Kasumi-1 (cell line): ENCODE measurements at regions not wholly inside any gene's neighbourhood (a gene's known extent, or its start where the extent isn't known, plus 50 kb on each side); places are given as distances from the start of the nearest gene placed in this dataset.

Source experiments
- DNase-seq, 2 experiments: peaks; one replicate each; lab custom pipeline; 2025; lab: John Stamatoyannopoulos, UW

DNA sequence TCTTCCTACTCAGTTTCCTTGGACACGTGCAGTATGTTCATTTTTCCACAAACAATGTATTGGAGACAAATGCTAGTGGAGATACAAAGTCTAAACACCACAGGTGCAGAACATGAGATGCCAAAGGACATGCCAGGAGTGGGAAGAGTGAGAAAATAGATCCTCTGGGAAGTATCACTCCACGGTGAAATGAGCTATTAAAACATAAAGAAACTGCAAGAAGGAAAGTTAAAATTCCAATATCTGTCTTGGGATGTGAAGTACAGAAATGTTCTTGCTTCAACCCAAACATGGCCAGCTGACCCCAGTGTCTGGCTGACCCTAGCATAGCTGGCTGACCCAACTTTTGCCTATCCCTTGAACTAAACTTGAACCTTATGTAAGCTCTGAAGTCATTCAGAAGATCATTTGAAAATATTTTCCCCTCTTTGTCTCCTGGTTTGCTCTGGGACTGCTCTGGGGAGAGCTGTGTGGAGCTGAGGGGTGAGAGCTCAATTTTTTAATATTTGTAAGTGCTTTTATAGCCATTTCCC lies 59.5 kb downstream of the FZD1 start:
- DNase-seq = no peak

DNA sequence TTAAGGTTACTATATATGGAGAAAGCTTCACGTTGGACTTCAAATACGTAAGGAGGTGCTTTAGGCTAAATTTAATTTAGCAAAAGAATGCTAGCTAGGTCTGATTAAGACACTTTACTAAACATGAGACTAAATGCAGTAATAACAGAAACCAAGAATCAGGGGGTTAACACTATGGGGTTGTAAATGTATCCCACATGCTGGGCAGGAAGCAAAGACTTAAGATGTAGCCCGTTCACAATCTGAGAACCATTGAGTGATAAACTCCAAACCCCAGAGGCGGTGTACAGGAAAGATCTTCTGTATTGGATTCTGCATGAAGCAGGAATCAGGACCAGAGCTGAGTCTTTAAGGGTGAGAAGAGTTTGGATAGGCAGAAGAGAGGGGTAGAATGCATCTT lies 60.4 kb downstream of the FZD1 start:
- no peak for DNase-seq

DNA sequence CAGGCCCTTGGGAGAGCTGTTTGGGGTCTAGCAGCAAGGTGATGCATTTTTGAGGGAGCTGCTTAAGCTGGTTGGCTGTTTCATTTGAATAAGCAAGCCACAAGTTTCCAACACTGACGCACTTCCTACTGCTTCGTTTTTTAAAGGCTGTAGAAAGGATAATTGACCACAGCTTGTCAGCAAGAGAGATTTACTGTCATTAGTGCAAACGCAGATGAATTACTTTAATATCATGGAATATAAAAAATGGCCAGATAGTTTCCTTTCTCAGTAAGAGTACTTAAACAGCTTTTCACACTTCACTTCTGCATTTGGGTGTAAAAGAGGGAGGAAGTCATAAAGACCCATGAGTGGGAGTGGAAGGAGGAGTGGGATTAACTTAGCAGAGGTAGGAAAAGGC lies 61.5 kb downstream of the FZD1 start:
- DNase-seq = peak; percentile 49 to 56

DNA sequence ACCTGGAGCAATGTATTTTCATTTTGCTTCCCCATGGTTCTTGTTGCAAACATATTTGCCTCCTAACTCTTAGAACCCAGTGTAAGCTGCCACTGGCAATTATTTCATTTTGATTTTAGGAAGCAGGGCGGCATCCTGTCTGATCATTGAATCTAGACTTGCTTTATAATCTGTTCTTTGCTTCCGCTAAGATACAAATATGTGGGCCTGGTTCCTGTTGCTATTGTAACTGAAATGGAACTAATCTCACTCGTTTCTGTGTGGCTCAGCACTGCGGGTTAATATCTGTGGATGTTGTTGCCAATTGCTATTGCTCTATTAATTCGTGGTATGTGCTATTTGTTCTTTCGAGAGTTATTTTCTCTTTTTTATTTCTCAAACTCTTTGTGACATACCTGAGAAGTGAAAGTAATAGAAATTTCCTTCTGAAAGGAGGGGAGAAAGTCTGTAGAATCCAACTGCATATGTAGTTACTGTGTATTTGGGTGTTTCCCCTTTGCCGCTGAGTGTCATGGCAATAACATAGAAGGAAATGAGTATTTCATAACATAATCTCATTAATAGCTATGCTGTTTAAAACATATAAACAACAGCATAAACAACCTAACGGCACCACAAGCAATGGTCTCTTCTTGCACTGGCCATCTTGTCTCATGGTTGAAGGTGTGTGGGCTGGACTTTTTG lies 62.4 kb downstream of the FZD1 start:
- DNase-seq = no peak

DNA sequence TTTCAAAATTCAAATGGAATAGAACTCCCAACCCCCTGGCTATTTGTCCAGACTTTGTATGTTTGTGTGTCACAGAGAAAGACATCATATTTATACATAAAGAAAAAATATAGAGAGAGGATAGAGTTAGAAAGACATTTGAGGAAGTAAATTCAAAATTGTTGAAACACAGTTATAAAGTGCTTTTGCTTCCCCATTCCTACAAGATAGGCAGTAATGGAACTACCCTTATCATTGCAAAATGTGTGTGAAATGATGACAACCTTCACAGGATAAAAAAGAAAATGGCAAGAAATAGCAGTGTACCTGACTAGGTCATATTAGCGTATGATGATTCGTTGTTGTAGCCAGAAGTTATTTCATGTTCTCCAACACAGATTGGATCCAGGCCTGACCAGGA lies 63.1 kb downstream of the FZD1 start:
- DNase-seq = peak; percentile 53 to 55

DNA sequence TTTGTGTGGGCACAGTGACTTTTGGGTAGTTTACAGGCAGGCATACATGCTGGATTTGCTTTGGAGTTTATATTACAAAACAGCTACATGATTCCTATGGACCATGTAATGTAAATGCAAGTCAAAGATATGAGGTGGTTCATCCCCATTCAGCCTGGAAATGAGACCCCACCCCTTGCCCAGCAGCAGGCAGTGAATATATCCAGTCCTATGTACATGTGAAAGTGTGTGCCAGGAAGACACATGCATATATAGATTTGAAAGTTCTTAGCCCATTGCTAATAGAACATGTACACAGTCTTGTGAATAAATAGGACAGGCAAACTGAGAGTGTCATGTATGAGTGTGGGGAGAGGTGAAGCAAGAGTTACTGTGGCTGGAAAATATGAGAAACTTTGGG lies 65.3 kb downstream of the FZD1 start:
- DNase-seq = no peak

DNA sequence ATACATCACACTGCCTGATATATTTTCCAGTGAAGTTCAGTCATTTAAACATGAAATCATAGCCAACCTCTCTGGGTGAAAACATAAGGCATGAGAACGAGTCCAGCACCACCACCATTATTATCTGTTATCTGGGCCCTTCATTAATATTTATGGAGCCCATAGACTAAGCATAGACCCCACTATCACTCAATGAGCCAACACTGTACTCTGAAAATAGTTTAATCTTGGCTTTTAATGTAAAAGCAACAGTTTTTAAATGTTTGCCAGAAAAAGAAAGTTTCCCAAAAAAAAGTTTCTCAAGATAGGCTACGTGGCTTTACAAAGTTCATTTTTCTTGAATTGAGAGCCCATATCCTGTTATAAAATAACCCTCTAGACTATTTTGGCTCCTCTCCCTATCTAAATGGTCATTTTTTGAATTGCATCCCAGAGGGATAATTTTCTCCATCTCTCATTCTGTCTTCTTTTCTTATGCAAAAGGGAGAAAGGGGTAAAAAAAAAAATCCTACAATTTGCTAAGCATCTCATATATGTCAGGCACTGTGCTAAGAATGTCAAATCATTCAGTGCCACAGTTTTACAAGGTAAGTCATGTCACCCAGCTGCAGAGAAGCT lies 66.1 kb downstream of the FZD1 start:
- no peak for DNase-seq

DNA sequence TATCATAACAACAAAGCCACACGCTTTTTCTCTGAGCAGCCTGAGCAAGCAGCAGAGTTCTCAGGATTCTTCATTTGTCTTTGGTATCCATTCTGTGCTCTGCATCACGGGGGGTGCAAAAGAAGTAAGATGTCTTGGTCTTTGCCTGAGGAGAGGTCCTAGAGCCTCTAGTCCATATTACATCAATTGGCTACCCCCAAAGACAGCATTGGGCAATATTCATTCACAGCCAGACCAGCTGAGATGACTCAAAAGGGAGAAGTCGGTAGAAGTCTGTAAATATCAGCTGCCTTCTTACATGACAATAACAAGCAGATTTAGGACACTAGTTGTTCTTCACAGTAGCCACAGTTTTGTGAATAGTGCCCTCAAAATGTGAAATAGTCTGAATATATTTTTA lies 66.6 kb downstream of the FZD1 start:
- DNase-seq = no peak

DNA sequence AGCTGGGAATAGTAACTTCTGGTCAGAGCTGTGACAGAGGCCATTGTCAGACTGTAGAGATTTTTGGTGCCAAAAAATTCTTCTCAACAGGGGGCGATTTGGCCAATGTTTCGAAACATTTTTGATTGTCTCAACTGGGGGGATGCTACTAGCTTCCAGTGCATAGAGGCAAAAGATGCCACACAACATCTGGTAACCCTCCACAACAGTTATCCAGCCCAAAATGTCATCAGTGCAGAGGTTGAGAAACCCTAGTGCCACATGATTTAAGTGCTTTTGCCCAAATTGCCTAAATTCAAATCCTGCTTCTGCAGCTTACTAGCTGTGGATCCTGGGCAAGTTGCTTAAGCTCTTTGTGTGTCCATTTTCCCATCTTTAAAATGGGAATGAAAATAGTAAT lies 71.9 kb downstream of the FZD1 start:
- no peak for DNase-seq

DNA sequence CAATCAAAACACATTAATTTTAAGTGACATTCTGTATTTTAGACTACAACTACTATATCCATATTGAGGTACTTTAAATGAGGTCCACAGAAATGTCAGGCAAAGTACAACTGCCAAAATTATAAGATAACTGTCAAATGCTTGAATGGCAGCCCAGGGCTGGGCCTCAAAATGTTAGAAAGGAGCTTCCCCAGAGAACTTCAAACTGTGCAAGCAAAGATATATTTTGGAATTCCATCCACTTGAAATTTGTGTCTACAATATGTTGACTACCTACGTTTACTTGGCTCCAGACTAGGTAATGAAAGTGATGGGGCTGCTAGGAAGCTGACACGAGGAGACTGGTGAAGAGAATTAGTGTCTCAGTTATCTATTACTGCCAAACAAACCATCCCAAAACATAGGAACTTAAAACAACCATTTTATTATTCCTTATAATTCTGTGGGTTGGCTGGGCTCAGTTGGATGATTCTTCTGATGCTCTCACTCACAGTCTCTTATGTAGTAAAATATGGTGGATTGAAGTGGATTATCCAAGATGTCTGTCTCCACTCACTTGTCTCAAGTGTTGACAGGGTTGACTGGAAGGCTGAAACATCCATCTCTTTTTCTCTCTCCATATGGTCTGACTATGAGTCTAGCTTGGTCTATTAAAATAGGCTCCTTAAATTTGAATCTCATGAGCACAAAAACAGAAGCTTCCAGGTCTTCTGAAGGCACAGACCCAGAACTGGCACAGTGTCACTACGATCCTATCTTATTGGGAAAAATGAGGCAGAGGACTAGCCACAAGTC lies 74.2 kb downstream of the FZD1 start:
- no peak for DNase-seq

DNA sequence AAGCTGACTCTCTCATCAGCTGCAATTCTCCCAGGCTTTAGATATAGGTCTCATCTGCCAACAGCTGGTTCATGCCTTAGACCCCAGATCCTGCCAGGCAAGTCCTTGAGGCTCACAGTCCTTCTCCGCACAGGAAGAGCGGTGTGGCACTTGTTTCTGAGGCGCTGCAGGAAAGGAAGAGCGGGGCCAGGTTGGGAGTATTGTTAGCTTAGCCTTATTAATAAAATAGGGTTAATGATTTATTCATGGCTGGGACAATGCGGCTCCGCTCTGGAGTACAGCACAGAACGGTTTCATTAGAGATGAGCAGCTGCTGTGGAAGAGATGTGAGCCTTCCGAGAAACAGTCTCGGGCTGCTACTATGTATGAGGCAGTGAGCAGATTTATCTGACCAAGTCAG lies 78.1 kb downstream of the FZD1 start:
- DNase-seq = no peak

DNA sequence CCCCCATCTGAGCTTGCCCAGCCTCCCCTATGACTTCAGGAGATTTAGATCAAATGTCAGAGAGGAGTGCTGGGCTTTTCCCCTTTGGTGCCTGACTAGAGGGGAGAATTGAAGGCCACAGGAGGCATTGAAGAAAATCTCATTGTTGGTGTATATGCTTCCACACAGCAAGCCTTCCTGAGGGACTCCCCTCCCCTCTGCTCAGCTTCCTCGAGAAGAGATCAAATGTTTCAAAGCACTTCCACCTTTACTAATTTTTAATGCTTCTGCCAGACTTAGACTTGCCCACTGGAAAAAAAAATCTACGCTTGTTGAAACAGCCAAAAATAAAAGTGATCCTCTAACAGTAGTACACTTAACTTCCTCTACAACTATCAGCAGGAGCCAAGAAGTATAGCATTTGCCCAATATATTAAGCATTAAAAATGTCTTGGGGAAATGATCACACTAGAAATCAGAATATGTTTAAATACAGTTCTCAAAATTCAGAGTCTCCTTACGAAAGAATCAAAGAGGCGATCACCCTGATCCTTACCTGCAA lies 79.3 kb downstream of the FZD1 start:
- DNase-seq = no peak

DNA sequence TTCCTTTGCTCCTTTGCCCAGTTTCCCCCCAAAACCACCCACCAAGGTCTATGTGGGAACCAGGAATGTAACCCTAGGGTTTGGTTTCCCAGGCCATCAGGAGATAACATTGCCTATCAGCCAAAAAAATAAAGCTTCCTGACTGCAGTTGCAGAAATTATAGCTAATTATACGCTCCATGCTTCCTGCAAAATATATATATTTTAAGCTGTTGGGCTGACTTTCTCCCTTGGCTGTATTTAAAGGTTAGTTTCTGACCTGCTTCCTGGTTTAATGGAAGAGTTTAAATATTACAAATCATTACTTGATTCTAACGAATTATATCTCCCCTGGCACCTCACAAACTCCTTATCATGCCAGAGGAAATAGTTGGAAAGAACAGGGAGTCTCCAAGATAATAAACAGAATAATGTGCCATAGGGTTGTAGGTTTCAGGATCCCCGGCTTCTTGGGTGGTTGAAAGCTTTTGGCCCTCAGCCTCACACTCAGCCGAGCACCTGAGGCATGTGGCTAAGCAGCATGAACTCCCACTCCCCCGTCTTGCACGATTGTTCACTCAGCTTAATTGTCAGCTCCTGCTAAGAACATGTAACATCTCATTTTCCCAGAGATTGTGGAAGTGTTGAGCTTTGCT lies 79.9 kb downstream of the FZD1 start:
- no peak for DNase-seq

DNA sequence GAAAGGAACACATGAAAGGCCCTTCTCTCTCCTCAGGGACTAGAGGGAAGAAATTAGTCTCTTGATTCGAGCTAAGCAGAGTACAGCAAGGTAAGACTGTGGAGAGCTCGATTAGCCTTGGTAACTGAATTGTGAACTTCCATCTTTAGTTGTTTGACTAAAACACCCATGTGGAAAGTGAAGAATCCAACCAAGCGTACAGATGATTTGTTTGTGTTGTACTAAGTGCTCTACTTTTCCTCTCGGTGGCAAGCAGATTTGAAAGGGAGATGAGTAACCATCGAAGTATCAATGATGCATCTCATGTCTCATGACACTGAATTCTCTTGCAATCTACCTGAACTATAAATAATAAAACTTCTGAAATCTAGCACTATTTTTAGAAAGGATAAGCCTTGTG lies 80.7 kb downstream of the FZD1 start:
- DNase-seq = no peak

DNA sequence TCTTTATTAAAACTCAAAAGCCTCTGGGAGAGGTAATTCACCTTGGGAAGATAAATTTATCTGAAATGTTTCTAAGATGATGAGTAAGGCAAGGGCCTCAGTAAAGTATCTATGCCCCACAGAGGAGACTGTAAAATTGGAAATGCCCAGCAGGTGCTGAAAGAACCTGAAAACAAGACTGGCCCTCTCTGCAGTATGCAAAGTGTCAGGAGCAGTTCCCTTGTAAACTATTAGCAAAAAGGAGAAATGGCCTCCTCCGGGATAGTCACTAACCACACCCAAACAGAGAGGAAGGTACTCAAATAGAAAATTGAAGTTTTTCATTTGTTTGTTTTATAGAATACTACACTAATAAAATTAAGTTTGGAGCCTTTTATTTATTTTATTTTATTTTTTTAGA lies 81.2 kb downstream of the FZD1 start:
- DNase-seq = no peak

DNA sequence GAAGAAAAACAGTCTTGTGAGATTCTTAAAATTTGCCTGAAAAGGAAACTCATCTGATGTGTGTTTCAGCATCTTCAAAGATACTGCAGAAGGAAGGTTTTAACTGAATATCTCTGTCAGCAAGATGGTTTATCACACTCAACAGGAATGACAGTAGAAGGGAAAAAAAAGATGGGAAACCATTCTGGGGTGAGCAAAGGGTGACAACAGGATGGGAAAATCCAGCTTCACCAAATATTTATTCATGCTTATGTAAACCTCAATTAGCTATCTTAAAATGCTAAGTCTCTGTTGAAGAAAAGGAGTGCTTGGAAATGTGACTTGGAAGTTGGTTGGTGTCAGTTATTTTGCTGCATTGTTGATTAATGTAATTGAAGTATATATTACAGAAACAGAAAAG lies 82.2 kb downstream of the FZD1 start:
- DNase-seq = no peak

DNA sequence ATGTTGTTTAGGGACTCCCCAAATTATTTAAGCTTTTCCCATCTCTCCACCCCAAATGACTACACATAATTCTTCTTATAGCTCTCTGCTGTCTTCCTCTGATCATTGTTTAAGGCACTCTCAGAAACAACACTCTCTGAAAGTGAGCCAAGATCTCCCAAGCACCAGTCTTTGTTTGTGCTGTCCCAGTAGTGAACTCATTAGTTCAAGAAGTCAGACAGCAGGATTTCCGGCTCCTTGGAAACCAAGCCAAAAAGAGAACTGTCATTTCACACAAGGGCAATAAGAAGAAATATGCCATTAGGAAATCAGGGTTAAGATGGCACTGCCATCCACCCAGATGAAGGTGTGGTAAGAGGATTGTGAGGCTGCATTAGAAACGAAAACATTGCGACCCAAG lies 83.1 kb downstream of the FZD1 start:
- DNase-seq = peak in 1 of 2 experiments; percentile 9

DNA sequence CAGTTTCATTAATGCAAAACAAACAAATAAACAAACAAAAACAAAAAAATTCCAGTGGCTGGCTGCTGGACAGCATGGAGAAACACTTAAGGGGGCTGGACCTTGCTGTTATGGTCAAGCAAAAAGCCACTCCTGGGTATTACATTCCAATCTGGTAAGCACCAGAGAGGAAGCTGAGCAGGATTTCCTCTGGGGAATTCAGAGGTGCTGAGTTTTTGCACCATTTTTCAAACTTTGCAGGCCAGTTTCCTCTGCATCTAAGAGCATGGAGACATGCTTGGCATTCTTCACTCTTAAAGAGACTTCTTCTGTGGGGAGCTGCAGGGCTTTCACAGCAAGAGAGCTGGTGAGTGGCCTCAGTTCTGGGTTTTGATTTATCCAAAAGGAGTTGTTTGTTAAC lies 84.5 kb downstream of the FZD1 start:
- DNase-seq = no peak

DNA sequence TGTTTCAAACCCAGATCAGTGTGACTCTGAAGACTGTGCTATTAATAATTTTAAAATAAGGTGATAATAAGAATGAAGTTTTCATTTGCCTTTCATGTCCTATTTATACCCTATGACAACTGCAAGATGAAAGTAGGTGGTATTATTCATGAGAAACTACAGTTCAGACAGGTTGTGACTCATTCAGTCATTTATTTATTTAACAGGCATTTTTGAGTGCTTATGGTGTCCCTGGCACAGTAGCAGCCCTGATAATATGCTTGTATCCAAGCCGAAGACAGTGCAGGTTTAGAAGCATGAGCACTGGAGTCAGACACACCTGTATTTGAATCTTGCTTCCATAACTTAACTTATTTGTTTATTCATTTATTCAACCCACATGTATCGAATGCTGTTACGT lies 87.1 kb downstream of the FZD1 start:
- DNase-seq = no peak

DNA sequence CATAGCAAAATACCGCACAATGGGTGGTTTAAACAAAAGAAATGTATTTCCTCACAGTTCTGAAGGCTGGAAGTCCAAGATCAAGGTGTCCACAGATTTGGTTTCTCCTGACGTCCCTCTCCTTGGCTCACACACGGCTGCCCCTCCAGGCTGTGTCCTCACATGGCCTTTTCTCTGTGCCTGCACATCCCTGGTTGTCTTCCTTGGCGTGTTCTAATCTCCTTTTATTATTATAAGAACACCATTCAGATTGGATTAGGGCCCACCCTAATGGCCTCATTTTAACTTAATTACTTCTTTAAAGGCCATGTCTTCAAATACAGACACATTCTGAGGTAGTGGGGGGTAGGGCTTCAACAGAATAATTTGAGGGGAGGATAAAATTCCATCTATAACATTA lies 87.9 kb downstream of the FZD1 start:
- no peak for DNase-seq

DNA sequence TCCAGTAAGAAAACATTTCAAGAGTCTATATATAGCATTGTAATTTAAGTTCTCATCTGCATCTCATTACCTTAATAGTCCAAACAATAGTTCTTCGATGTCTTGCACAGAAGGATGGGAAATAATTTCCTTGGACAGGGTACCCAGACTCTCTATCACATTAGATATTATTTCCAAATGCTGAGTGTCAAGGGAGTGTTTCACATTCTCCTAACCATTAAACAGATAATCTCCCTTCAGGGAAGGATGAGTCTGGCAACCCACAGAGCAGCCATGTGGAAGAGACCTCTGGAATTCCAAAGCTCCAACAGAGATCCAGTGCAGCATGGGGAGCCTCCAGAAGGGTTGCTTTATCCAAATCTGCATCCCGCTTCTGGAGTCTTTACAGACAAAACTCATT lies 89.6 kb downstream of the FZD1 start:
- DNase-seq = no peak

DNA sequence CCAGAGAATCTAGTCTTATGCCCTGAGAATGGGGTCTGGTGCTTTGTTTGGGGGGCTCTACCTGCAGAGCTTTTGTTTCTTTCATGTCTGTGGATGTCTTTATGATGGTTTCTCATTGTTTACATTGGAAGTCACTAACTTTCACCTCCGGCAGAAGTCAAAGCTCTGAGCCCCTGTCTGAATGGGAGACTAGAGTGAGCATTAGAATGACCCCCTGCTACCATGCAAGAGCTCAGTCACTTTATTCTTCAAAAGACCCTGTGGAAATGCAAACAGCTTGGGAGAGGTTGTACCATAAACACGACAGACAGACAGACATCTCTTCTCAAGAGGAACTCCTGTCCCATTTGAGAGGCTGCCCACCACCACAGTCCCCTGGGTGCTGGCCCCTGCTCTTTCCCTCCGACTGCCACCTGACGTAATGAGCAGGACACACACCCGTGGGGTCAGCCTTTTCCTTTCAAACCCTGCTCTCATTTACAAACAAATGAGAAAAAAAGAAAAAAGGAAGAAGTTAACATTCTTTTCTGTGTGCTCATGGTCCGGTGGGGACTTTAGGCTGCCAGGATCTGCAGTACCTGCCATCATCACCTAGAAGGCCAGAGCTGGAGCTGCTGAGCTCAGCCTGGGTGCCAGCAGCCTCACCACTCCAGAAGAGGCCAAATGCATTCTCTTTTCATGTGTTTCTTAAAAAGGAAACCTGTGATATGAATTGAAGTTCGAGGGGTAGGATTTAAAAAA lies 91.6 kb downstream of the FZD1 start:
- no peak for DNase-seq
